SK-N-SH treated with all-trans-retinoic acid at 6 μM for 48 hours (cell line): ENCODE measurements at regions not wholly inside any gene's neighbourhood (a gene's known extent, or its start where the extent isn't known, plus 50 kb on each side); places are given as distances from the start of the nearest gene placed in this dataset.

ENCODE experiments used
- ATAC-seq: fragments of 200-7000 bp; cut with Tn5 transposase; 3 replicates; pipeline ENCODE4 v1.9.1; 2020; ENCODE audit warnings: mild to moderate bottlenecking, moderate library complexity
- ARNTL ChIP-seq: fragments of 450-650 bp; formaldehyde crosslinking; IDR thresholded peaks from 2 replicates; pipeline ENCODE4 v1.5.0; 2020; ENCODE audit warnings: low read depth, mild to moderate bottlenecking, moderate library complexity, borderline replicate concordance
- BACH2 ChIP-seq: fragments of 250-450 bp; sonication (Bioruptor Pico); IDR thresholded peaks from 2 replicates; pipeline ENCODE4 v1.9.0; 2021; ENCODE audit warnings: mild to moderate bottlenecking, borderline replicate concordance
- CREB5 ChIP-seq: fragments of 250-450 bp; sonication (Bioruptor Pico); IDR thresholded peaks from 2 replicates; pipeline ENCODE4 v1.5.1; 2020; ENCODE audit warnings: low read depth, mild to moderate bottlenecking, moderate library complexity
- CSRNP3 ChIP-seq: fragments of 250-450 bp; sonication (Bioruptor Pico); IDR thresholded peaks from 2 replicates; pipeline ENCODE4 v1.5.1; 2021; ENCODE audit warnings: mild to moderate bottlenecking, moderate library complexity
- ESRRG ChIP-seq: fragments of 250-450 bp; sonication (Bioruptor Pico); IDR thresholded peaks from 2 replicates; pipeline ENCODE4 v1.6.1; 2021; ENCODE audit warnings: mild to moderate bottlenecking
- OSR1 ChIP-seq: fragments of 250-450 bp; sonication (Bioruptor Pico); IDR thresholded peaks from 2 replicates; pipeline ENCODE4 v1.8.0; 2022; ENCODE audit warnings: moderate library complexity, mild to moderate bottlenecking, inconsistent platforms
- PPARA ChIP-seq: fragments of 250-450 bp; sonication (Bioruptor Pico); IDR thresholded peaks from 2 replicates; pipeline ENCODE4 v1.5.0; 2020; ENCODE audit warnings: mild to moderate bottlenecking, borderline replicate concordance
- RARB ChIP-seq: fragments of 250-450 bp; sonication (Bioruptor Pico); IDR thresholded peaks from 2 replicates; pipeline ENCODE4 v1.8.0; 2021; ENCODE audit warnings: mild to moderate bottlenecking, moderate library complexity
- SNAI2 ChIP-seq: fragments of 250-450 bp; sonication (Bioruptor Pico); IDR thresholded peaks from 2 replicates; pipeline ENCODE4 v1.5.0; 2020; ENCODE audit warnings: mild to moderate bottlenecking, moderate library complexity
- TCF4 ChIP-seq: fragments of 250-450 bp; sonication (Bioruptor Pico); IDR thresholded peaks from 2 replicates; pipeline ENCODE4 v1.8.0; 2021; ENCODE audit warnings: mild to moderate bottlenecking, moderate library complexity, borderline replicate concordance
- TOX ChIP-seq: fragments of 250-450 bp; sonication (Bioruptor Pico); IDR thresholded peaks from 2 replicates; pipeline ENCODE4 v1.8.0; 2021; ENCODE audit warnings: mild to moderate bottlenecking, moderate library complexity, borderline replicate concordance
- TSHZ2 ChIP-seq: fragments of 250-450 bp; sonication (Bioruptor Pico); IDR thresholded peaks from 2 replicates; pipeline ENCODE4 v1.5.0; 2020; ENCODE audit warnings: mild to moderate bottlenecking, moderate library complexity
- ZFP3 ChIP-seq: fragments of 250-450 bp; sonication (Bioruptor Pico); IDR thresholded peaks from 2 replicates; pipeline ENCODE4 v1.5.0; 2020; ENCODE audit warnings: mild to moderate bottlenecking, moderate library complexity
- ZFP30 ChIP-seq: fragments of 450-650 bp; formaldehyde crosslinking; IDR thresholded peaks from 2 replicates; pipeline ENCODE4 v1.5.0; 2022; ENCODE audit warnings: mild to moderate bottlenecking, moderate library complexity
- ZNF565 ChIP-seq: fragments of 450-650 bp; formaldehyde crosslinking; conservative IDR thresholded peaks from 2 replicates; pipeline ENCODE4 v1.5.0; 2020; ENCODE audit warnings: low read depth, mild to moderate bottlenecking, moderate library complexity
- ZNF70 ChIP-seq: fragments of 450-650 bp; formaldehyde crosslinking; IDR thresholded peaks from 2 replicates; pipeline ENCODE4 v1.5.0; 2020; ENCODE audit warnings: mild to moderate bottlenecking, moderate library complexity
- ZNF8 ChIP-seq: fragments of 450-650 bp; formaldehyde crosslinking; IDR thresholded peaks from 2 replicates; pipeline ENCODE4 v1.5.0; 2020; ENCODE audit warnings: mild to moderate bottlenecking, moderate library complexity
- TF ChIP-seq, protein P1 (sequence below): fragments of 250-450 bp; sonication (Bioruptor Pico); IDR thresholded peaks from 2 replicates; pipeline ENCODE4 v1.8.0; 2020; ENCODE audit warnings: mild to moderate bottlenecking, moderate library complexity, borderline replicate concordance

- TF ChIP-seq, protein P1, sequence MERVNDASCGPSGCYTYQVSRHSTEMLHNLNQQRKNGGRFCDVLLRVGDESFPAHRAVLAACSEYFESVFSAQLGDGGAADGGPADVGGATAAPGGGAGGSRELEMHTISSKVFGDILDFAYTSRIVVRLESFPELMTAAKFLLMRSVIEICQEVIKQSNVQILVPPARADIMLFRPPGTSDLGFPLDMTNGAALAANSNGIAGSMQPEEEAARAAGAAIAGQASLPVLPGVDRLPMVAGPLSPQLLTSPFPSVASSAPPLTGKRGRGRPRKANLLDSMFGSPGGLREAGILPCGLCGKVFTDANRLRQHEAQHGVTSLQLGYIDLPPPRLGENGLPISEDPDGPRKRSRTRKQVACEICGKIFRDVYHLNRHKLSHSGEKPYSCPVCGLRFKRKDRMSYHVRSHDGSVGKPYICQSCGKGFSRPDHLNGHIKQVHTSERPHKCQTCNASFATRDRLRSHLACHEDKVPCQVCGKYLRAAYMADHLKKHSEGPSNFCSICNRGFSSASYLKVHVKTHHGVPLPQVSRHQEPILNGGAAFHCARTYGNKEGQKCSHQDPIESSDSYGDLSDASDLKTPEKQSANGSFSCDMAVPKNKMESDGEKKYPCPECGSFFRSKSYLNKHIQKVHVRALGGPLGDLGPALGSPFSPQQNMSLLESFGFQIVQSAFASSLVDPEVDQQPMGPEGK (CRISPR knock-in tag) = no peak
These were observed 77.9 kb upstream of the SOX5 start (continued) for GRCh38 chr12:24027352-24027751.

DNA sequence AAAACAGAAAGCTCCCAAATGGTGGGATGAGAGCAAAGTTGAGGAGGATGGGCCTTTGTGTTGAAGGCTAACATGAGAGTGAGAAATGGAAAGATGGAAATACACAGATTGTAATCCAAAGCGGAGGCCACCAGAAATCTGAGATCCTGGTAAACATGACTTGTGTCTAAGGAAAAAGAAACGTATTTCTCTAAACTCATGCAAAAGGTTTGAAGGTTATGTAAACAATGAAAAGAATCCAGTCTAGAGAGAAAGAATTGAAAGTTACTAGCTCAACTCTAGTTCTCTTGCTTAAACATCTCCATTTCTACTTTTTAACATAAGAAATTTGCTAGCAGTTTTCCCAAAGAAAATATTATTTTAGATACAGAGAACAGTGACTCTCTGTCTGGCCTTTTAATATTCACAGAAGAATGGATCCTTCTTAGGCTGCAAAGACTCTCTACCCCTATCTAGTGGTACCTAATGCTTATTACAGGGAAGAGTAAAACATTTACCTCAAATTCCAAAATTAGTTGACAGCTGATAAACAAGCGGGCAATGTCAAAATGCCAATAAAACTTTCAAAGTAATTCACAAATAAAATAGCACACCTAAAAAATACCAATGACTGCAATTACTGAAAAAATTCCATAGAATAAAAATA, 75.8 kb upstream of the SOX5 start:
- TF ChIP-seq, protein P1 (CRISPR knock-in tag) = no peak
- TF ChIP-seq ZNF70 (CRISPR knock-in tag) (no peak), TCF4 (CRISPR knock-in tag) (no peak), ZFP30 (CRISPR knock-in tag) (no peak), CREB5 (CRISPR knock-in tag) (no peak), TSHZ2 (CRISPR knock-in tag) (no peak), CSRNP3 (CRISPR knock-in tag) (no peak), SNAI2 (CRISPR knock-in tag) (no peak), ESRRG (CRISPR knock-in tag) (no peak), PPARA (CRISPR knock-in tag) (no peak), ZFP3 (CRISPR knock-in tag) (no peak), ZNF8 (CRISPR knock-in tag) (no peak), BACH2 (CRISPR knock-in tag) (no peak)
- TF ChIP-seq, all 23 proteins: peak for 0
- no peak for ATAC-seq

DNA sequence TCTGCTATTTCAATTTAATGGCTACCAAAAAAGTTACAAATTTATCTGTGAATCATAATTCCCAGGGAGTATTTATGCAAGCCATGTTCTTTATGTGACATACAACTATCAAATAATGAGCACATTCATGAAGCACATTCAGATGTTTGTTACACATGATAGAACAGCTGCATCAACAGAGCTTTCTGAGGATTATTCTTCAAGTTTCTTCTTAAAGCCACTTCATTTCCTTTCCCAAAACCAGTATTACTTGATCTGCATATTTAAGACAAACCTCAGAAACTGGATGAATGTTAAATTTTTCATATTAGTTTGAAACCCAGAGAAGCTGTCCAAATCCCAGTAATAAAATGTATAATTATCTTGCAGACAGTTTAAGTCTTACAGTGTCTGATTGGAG, 73.6 kb upstream of the SOX5 start:
- ATAC-seq = no peak
- no peak for TF ChIP-seq TOX (CRISPR knock-in tag)
- TF ChIP-seq BACH2 (CRISPR knock-in tag) = no peak
- no peak for TF ChIP-seq RARB (CRISPR knock-in tag)
- TF ChIP-seq ZNF565 = no peak
- no peak for TF ChIP-seq CREB5 (CRISPR knock-in tag)
- no peak for TF ChIP-seq SNAI2 (CRISPR knock-in tag)
- TF ChIP-seq, protein P1 (CRISPR knock-in tag) = no peak
- no peak for TF ChIP-seq ZNF8 (CRISPR knock-in tag)
- no peak for TF ChIP-seq ARNTL
- no peak for TF ChIP-seq PPARA (CRISPR knock-in tag)
- TF ChIP-seq CSRNP3 (CRISPR knock-in tag) = no peak
- no peak for TF ChIP-seq TSHZ2 (CRISPR knock-in tag)
- no peak for TF ChIP-seq OSR1 (CRISPR knock-in tag)
